Esophagus muscularis mucosa (tissue), 4 donors: ENCODE measurements at regions not wholly inside any gene's neighbourhood (a gene's known extent, or its start where the extent isn't known, plus 50 kb on each side); places are given as distances from the start of the nearest gene placed in this dataset.

Experiments
- DNase-seq: peaks from one replicate; pipeline ENCODE4 v3.0.0-alpha.2; 2017; ENCODE audit errors: extremely low spot score
- H3K27ac ChIP-seq, 4 donors: fragments of 200-600 bp; sonication (generic); replicated peaks in 1 of 4; 1 replicate in 3 of 4; 2 replicates in 1 of 4; pipeline ENCODE4 v1.5.1; 2016 to 2019; ENCODE audit warnings: mild to moderate bottlenecking in 1 of 4
- H3K27me3 ChIP-seq, 4 donors: fragments of 200-600 bp; sonication (generic); one replicate each; pipeline versions ENCODE4 v1.5.1 to v1.6.0; 2016 to 2019
- H3K36me3 ChIP-seq, 4 donors: fragments of 200-600 bp; sonication (generic); one replicate each; pipeline ENCODE4 v1.5.1; 2016 to 2019
- H3K4me1 ChIP-seq, 4 donors: fragments of 200-600 bp; sonication (generic); one replicate each; pipeline ENCODE4 v1.5.1; 2016 to 2019
- H3K4me3 ChIP-seq, 4 donors: fragments of 200-600 bp; sonication (generic); 1 replicate in 2 of 4; 2 replicates in 2 of 4; pipeline ENCODE4 v1.5.1; 2016 to 2019; ENCODE audit warnings: mild to moderate bottlenecking in 4 of 4, moderate library complexity in 1 of 4
- H3K9me3 ChIP-seq, 4 donors: fragments of 200-600 bp; sonication (generic); 1 replicate in 3 of 4; 2 replicates in 1 of 4; pipeline ENCODE4 v1.5.1; 2016 to 2019
- CTCF ChIP-seq, 3 experiments: fragments of 200-600 bp in 2 of 3; fragments of 450-650 bp in 1 of 3; sonication (generic) in 2 of 3; IDR thresholded peaks; one replicate each; pipeline ENCODE4 v1.5.1; 2017 to 2019; ENCODE audit warnings: antibody characterized with exemption in 3 of 3, mild to moderate bottlenecking in 2 of 3, moderate library complexity in 1 of 3
- EP300 ChIP-seq: sonication (generic); formaldehyde crosslinking; IDR thresholded peaks from one replicate; pipeline ENCODE4 v1.6.1; 2017; ENCODE audit warnings: antibody characterized with exemption
- POLR2A ChIP-seq: fragments of 450-650 bp; IDR thresholded peaks from one replicate; pipeline ENCODE4 v1.6.1; 2017; ENCODE audit warnings: antibody characterized with exemption, moderate library complexity, mild to moderate bottlenecking, low read depth
- POLR2AphosphoS5 ChIP-seq, 2 donors: sonication (generic); formaldehyde crosslinking; IDR thresholded peaks; one replicate each; pipeline ENCODE4 v1.6.1; 2017; ENCODE audit warnings: antibody characterized with exemption in 2 of 2
- whole genome bisulfite sequencing: methylation state at CpG from one replicate; pipeline ENCODE4 v1.1.5; 2018; 5-methylcytosine and 5-hydroxymethylcytosine counted together
- intact Hi-C: fragments of 100-400 bp; cut with DNase I; formaldehyde crosslinking; loops from one replicate; pipeline ENCODE4 v1.15.1; 2023

GRCh38 chr4:1477045-1477840 lies 71.0 kb upstream of the NKX1-1 start:
- DNase-seq = no peak
- Histone ChIP-seq H3K27ac (no peak overlapping the region), H3K9me3 (peaks cover 0 to 35% (median 24%) of the 10 kb centered on the region in 4 donors), H3K27me3 (peaks cover 0 to 43% (median 5%) of the 10 kb centered on the region in 4 donors), H3K4me1 (peaks cover under 1 to 4% (median 2%) of the 10 kb centered on the region in 4 donors), H3K4me3 (no peak overlapping the region), H3K36me3 (no peaks in the 10 kb centered on the region)
- WGBS = 91% methylated on average over 10 of the region's 18 CpGs
- TF ChIP-seq CTCF (IDR thresholded peaks at IDR 0.05) = no peak
- no peak for TF ChIP-seq POLR2AphosphoS5 (IDR thresholded peaks at IDR 0.05)
- no peak for TF ChIP-seq EP300
- intact Hi-C loops = no loop called here

- WGBS = 98% methylated on average over 2 of the region's 2 CpGs
- intact Hi-C loops = no loop called here
These were observed 69.9 kb upstream of the NKX1-1 start for GRCh38 chr4:1476140-1476513.

GRCh38 chr4:1475277-1476139 lies 69.3 kb upstream of the NKX1-1 start:
- no peaks in the 10 kb centered on the region for H3K36me3 ChIP-seq
- no peak overlapping the region for H3K4me3 ChIP-seq
- no peak for TF ChIP-seq CTCF (IDR thresholded peaks at IDR 0.05)
- no peak for TF ChIP-seq POLR2AphosphoS5 (IDR thresholded peaks at IDR 0.05)
- no peak for TF ChIP-seq POLR2A
- TF ChIP-seq EP300 = no peak
- WGBS = 70% methylated on average over 1 of the region's 1 CpG
- no peak for DNase-seq
- no peak overlapping the region for H3K27ac ChIP-seq
- H3K4me1 ChIP-seq = peaks cover 3 to 14% (median 11%) of the 10 kb centered on the region in 4 donors
- peaks cover 0 to 18% (median 7%) of the 10 kb centered on the region in 4 donors for H3K9me3 ChIP-seq
- intact Hi-C loops = no loop called here
- H3K27me3 ChIP-seq = peaks cover 0 to 52% (median 21%) of the 10 kb centered on the region in 4 donors

More at GRCh38 chr4:1476140-1476513, 69.9 kb upstream of the NKX1-1 start:
- Histone ChIP-seq H3K4me3 (no peak overlapping the region), H3K9me3 (peaks cover 0 to 24% (median 13%) of the 10 kb centered on the region in 4 donors), H3K4me1 (peaks cover 3 to 14% (median 11%) of the 10 kb centered on the region in 4 donors), H3K27ac (no peak overlapping the region), H3K27me3 (peaks cover 0 to 52% (median 16%) of the 10 kb centered on the region in 4 donors), H3K36me3 (no peaks in the 10 kb centered on the region)
- TF ChIP-seq POLR2A (no peak), EP300 (no peak)
- no peak for DNase-seq

- Histone ChIP-seq H3K36me3 (no peaks in the 10 kb centered on the region), H3K9me3 (peaks cover 0 to 7% (median 0%) of the 10 kb centered on the region in 4 donors), H3K4me3 (no peak overlapping the region), H3K27me3 (peaks cover 0 to 56% (median 22%) of the 10 kb centered on the region in 4 donors), H3K4me1 (peaks cover 3 to 14% (median 11%) of the 10 kb centered on the region in 4 donors), H3K27ac (no peak overlapping the region)
- intact Hi-C loops = no loop called here
- no peak for DNase-seq
- 78% methylated on average over 12 of the region's 14 CpGs for WGBS
- TF ChIP-seq POLR2A (no peak), CTCF (IDR thresholded peaks at IDR 0.05) (no peak), POLR2AphosphoS5 (IDR thresholded peaks at IDR 0.05) (no peak), EP300 (no peak)
These were observed 68.2 kb upstream of the NKX1-1 start for GRCh38 chr4:1474126-1475090.
